Lung (tissue), 11 donors: ENCODE measurements at regions not wholly inside any gene's neighbourhood (a gene's known extent, or its start where the extent isn't known, plus 50 kb on each side); places are given as distances from the start of the nearest gene placed in this dataset.

ENCODE experiments used
- ATAC-seq: fragments of 200-7000 bp; cut with Tn5 transposase; one replicate; pipeline ENCODE4 v1.9.1; 2020; ENCODE audit warnings: moderate number of reproducible peaks; ENCODE audit not compliant: insufficient read depth, low FRiP score
- DNase-seq, 3 donors: peaks; one replicate each; pipeline ENCODE4 v3.0.0-alpha.2; 2013 to 2017
- H3K27ac ChIP-seq, 2 donors: one replicate each; pipeline ENCODE4 v1.5.1; 2013; ENCODE audit warnings: mild to moderate bottlenecking in 2 of 2, moderate library complexity in 2 of 2, control low read depth in 1 of 2, inconsistent platforms in 1 of 2, low read depth in 1 of 2, low read length in 1 of 2
- H3K27me3 ChIP-seq, 3 donors: one replicate each; pipeline ENCODE4 v1.5.1; 2013; ENCODE audit warnings: low read length in 2 of 3; ENCODE audit not compliant: control insufficient read depth in 3 of 3, insufficient read depth in 3 of 3
- H3K36me3 ChIP-seq, 4 donors: one replicate each; pipeline ENCODE4 v1.5.1; 2013; ENCODE audit warnings: low read length in 4 of 4, mild to moderate bottlenecking in 1 of 4, moderate library complexity in 1 of 4; ENCODE audit not compliant: control insufficient read depth in 4 of 4, insufficient read depth in 4 of 4
- H3K4me1 ChIP-seq, 5 donors: one replicate each; pipeline ENCODE4 v1.5.1; 2013; ENCODE audit warnings: low read length in 5 of 5, mild to moderate bottlenecking in 2 of 5, moderate library complexity in 1 of 5; ENCODE audit not compliant: control insufficient read depth in 5 of 5, insufficient read depth in 5 of 5
- H3K4me3 ChIP-seq: one replicate; pipeline ENCODE4 v1.5.1; 2013; ENCODE audit warnings: mild to moderate bottlenecking, control low read depth, moderate library complexity
- H3K9ac ChIP-seq, 2 donors: one replicate each; pipeline ENCODE4 v1.5.1; 2013; ENCODE audit warnings: low read length in 2 of 2, control low read depth in 1 of 2; ENCODE audit not compliant: insufficient read depth in 1 of 2
- H3K9me3 ChIP-seq, 4 donors: one replicate each; pipeline ENCODE4 v1.5.1; 2013; ENCODE audit warnings: low read length in 3 of 4, mild to moderate bottlenecking in 1 of 4, moderate library complexity in 1 of 4; ENCODE audit not compliant: control insufficient read depth in 4 of 4, insufficient read depth in 3 of 4
- WGBS, 2 donors: extraction: QIAGEN DNeasy Blood & Tissue Kit; methylation state at CpG; one replicate each; pipeline ENCODE4 v1.1.7; 2013; 5-methylcytosine and 5-hydroxymethylcytosine counted together
- TF ChIP-seq, protein P1 (sequence below): IDR thresholded peaks from 2 replicates; pipeline ENCODE4 v1.5.1; 2012; ENCODE audit warnings: mild to moderate bottlenecking; ENCODE audit errors: control extremely low read depth, extremely low read depth
- donor health status: control.
- donor health status: control.
- donor health status: Bipolar disorder and iron deficiency.
- donor health status: healthy.
- donor health status: DM: yes; HTN: yes; CAD: no.

- Histone ChIP-seq H3K4me1 (no peaks in the 10 kb centered on the region), H3K27me3 (no peaks in the 10 kb centered on the region), H3K9me3 (peaks cover 0 to 2% (median 0%) of the 10 kb centered on the region in 4 donors), H3K27ac (no peak overlapping the region), H3K9ac (no peak overlapping the region), H3K36me3 (no peaks in the 10 kb centered on the region), H3K4me3 (no peak overlapping the region)
- 85 to 90% methylated on average over 3 of the region's 3 CpGs for WGBS, 2 donors
- DNase-seq: no peak
- no peak for ATAC-seq
- TF ChIP-seq, protein P1, sequence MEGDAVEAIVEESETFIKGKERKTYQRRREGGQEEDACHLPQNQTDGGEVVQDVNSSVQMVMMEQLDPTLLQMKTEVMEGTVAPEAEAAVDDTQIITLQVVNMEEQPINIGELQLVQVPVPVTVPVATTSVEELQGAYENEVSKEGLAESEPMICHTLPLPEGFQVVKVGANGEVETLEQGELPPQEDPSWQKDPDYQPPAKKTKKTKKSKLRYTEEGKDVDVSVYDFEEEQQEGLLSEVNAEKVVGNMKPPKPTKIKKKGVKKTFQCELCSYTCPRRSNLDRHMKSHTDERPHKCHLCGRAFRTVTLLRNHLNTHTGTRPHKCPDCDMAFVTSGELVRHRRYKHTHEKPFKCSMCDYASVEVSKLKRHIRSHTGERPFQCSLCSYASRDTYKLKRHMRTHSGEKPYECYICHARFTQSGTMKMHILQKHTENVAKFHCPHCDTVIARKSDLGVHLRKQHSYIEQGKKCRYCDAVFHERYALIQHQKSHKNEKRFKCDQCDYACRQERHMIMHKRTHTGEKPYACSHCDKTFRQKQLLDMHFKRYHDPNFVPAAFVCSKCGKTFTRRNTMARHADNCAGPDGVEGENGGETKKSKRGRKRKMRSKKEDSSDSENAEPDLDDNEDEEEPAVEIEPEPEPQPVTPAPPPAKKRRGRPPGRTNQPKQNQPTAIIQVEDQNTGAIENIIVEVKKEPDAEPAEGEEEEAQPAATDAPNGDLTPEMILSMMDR: no peak
These were observed 2532.4 kb upstream of the PCDH20 start for GRCh38 chr13:63948045-63948444.

- no peaks in the 10 kb centered on the region for H3K4me1 ChIP-seq
- TF ChIP-seq, protein P1: no peak
These were observed 2529.3 kb upstream of the PCDH20 start for GRCh38 chr13:63944911-63945310.

DNA sequence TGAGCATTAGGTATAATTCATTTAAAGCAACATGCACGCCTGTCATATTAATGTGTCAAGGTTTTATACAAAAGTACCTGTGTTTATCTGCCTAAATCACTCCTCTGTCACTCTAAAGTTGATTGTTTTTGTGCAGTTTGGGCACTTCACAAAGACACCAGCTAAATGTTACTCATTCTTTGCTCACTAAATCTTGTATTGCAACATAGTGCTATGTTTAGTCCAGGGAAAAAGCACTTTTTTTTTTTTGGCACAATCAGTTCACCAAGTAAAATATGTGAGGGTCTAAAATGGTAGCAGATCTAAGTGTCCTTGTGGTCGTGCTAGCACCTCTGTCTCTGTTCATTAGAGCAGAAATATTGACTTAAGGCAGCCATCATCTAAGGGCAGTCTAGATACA lies 2526.7 kb upstream of the PCDH20 start:
- H3K27me3 ChIP-seq: no peaks in the 10 kb centered on the region
- no peak overlapping the region for H3K27ac ChIP-seq
- no peaks in the 10 kb centered on the region for H3K36me3 ChIP-seq
- no peak for ATAC-seq
- 59 to 67% methylated on average over 2 of the region's 2 CpGs for WGBS, 2 donors
- DNase-seq: peak in 2 of 3 donors; percentile 2 to 23
- H3K9ac ChIP-seq: no peak overlapping the region
- TF ChIP-seq, protein P1: no peak
- H3K4me1 ChIP-seq: no peaks in the 10 kb centered on the region
- no peak overlapping the region for H3K4me3 ChIP-seq
- H3K9me3 ChIP-seq: no peaks in the 10 kb centered on the region

More at GRCh38 chr13:63944911-63945310, 2529.3 kb upstream of the PCDH20 start:
- H3K9me3 ChIP-seq: no peaks in the 10 kb centered on the region
- no peak for ATAC-seq
- no peaks in the 10 kb centered on the region for H3K27me3 ChIP-seq
- H3K36me3 ChIP-seq: no peaks in the 10 kb centered on the region
- H3K9ac ChIP-seq: no peak overlapping the region
- H3K27ac ChIP-seq: no peak overlapping the region
- no peak overlapping the region for H3K4me3 ChIP-seq
- DNase-seq: no peak

DNA sequence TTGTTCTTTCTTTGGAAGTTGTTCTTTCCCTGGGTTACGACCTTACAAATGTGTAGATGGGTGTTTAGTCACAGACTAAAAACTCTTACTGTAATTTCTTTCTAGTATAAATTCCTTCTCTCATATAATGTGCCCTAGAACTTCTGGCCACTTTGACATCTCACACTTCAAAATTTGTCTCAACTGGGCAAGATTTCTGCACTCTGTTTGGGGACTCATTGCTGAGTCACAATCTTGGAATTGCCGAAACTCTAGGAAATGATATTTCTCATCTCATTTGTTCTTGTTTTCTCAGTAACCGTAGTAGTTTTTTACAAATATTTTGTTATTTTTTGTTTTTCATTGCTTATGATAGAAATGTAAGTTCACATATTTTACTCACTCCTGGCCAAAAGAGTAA lies 2523.2 kb upstream of the PCDH20 start:
- no peak overlapping the region for H3K4me3 ChIP-seq
- ATAC-seq (no peak), DNase-seq (no peak)
- no peaks in the 10 kb centered on the region for H3K36me3 ChIP-seq
- TF ChIP-seq, protein P1: no peak
- no peaks in the 10 kb centered on the region for H3K4me1 ChIP-seq
- H3K9me3 ChIP-seq: peaks cover 0 to 1% (median 0%) of the 10 kb centered on the region in 4 donors
- H3K27ac ChIP-seq: no peak overlapping the region
- WGBS, 2 donors: 92 to 93% methylated on average over 3 of the region's 3 CpGs
- no peak overlapping the region for H3K9ac ChIP-seq
- no peaks in the 10 kb centered on the region for H3K27me3 ChIP-seq
